HG03575 (cell line): ENCODE measurements at regions not wholly inside any gene's neighbourhood (a gene's known extent, or its start where the extent isn't known, plus 50 kb on each side); places are given as distances from the start of the nearest gene placed in this dataset.

ENCODE experiments used
- ATAC-seq: cut with Tn5 transposase; IDR thresholded peaks from one replicate; pipeline ENCODE4 v1.9.1; 2021; ENCODE audit not compliant: unreplicated experiment, insufficient number of reproducible peaks, low FRiP score; ENCODE audit errors: extremely low read depth

DNA sequence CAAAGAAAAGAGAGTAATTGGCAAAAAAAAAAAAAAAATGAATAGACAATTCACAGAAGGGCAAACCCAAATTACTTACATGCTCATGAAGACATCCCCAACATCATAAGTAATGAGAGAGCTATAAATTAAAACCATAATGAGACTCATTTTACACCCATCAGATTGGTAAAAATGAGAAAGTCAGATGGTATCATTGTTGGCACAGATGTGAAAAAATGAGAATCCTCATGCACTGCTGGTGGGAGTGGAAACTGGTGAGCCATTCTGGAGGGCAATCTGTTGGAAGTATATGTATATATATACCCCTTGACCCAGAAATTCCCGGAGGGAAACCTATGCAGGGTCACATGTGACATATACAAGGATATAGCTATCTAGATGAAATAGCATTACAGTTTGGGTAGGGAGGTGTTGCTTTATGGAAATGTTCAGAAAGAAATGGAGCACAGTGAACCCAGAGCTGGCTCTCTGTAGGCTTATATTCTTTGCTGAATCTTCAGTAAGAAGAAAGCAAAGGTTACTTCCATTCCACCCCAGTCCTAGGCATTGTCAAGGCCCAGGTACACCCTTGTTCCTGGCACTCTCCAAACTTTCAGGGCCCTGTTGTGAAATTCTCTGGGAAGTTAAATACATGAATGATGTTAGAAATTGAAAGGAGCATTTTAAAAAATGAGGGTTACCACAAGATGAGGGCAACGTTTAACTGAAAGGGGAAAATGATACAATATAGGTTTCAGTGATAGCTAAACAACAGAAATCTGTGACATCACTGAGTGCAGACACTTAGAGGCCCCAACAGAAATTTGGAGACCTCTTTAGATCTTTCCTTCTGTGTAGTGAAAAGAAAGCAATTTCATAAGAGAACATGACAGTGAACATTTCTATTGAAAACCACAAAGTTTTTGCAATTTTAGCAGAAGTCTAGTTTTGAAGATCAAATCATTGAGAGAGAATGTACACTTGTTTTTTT, 132.7 kb upstream of the TPRG1 start:
- no peak for ATAC-seq

GRCh38 chr3:189040656-189041335, 131.0 kb upstream of the TPRG1 start:
- ATAC-seq = no peak

- ATAC-seq = peak; percentile 82
These were observed 130.2 kb upstream of the TPRG1 start for GRCh38 chr3:189041482-189042090.

DNA sequence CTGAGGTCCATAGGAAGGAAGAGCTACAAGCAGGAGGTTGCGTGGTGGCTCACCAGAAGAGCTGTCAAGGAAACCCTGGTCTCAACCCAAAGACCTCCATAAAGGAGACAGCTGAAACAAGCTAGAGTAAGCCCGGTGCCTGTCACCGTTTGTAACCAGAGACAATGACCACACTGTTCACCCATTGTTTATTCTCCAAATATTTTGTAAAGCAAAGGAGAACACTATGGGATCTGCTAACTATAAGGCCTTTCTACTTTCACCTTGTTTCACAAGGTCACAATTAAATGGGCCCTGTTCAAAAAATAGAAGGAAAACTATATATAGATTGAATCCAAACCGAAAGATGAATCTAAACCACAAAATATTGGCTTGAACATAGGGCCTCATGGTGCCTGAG, 128.9 kb upstream of the TPRG1 start:
- no peak for ATAC-seq

DNA sequence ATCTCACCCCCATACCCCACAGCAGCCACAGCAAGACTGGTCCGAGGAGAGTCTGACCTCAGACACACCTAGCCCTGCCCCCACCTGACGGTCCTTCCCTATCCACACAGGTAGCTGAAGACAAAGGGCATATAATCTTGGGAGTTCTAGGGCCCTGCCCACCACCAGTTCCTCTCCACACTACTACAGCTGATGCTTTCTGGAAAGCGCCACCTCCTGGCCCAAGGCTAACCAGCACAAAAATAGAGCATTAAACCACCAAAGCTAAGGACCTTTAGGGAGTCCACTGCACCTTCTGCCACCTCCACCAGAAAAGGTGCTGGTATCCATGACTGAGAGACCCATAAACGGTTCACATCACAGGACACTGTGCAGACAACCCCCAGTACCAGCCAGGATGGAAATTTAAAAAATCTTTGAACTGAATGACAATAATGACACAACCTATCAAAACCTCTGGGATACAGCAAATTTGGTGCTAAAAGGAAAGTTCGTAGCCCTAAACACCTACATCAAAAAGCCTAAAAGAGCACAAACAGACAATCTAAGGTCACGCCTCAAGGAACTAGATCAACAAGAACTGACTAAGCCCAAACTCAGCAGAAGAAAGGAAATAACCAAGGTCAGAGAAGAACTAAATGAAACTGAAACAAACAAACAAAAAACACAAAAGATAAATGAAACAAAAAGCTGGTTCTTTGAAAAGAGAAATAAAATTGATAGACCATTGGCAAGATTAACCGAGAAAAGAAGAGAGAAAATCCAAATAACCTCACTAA, 122.1 kb upstream of the TPRG1 start:
- no peak for ATAC-seq

GRCh38 chr3:189053322-189053721, 118.4 kb upstream of the TPRG1 start:
- no peak for ATAC-seq

- ATAC-seq = no peak
These were observed 115.0 kb upstream of the TPRG1 start for GRCh38 chr3:189056646-189057335.

DNA sequence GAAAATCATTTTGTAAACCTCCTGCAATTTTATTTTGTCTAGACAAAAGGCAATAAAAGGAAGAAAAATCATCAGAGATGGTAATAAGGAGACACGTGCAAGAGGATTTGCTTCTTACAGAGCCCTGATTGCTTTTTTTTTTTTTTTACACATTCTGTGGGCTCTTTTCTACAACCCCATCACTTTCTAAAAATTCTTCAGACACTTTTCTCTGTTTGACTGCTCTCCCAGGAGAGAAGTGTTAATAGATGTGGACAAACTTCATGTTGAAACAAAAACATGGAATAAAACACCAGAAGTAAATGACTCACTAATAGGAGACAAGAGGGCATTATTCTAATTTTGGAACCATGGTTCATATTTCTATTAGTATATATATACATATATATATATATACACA, 114.4 kb upstream of the TPRG1 start:
- ATAC-seq = no peak

DNA sequence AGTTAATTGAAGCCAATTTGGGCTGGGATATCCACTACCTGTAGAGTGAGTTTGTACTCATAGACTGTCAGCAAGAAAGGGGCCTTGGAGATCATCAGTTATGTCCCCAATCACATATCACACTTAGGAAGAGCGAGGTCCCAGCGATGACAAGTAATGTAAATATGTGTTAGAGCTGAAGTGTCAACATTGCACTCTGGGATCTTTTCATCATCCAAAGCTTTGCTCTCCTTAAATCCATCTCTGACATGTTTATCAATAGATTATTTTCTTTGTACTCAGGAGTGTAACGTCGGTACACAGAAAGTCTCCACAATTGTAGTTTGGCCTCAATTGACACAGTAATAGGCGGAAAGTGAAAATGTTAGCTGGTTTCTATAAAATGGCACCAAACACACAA, 113.7 kb upstream of the TPRG1 start:
- no peak for ATAC-seq

GRCh38 chr3:189070965-189071364, 100.8 kb upstream of the TPRG1 start:
- ATAC-seq = no peak

DNA sequence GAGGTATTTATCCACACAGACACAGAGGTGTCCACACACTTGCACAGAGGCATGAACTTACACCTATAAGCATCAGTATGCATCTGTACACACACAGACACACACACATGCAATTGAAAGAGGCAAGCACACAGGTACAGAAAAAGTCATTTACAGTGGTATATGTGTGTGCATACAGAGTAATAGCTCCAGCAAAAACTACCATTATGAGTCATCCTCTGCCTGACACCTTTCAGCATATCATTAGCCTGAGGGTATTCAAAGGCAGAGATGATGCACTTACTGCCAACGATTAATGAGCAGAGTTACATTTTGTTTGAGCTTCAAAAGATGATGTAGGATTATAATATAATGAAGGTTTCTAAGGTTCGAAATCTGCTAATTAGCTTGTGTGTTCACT, 100.3 kb upstream of the TPRG1 start:
- ATAC-seq = no peak

GRCh38 chr3:189076449-189076848, 95.3 kb upstream of the TPRG1 start:
- no peak for ATAC-seq

GRCh38 chr3:189080745-189081144, 91.0 kb upstream of the TPRG1 start:
- no peak for ATAC-seq

- no peak for ATAC-seq
These were observed 88.9 kb upstream of the TPRG1 start for GRCh38 chr3:189082666-189083427.

DNA sequence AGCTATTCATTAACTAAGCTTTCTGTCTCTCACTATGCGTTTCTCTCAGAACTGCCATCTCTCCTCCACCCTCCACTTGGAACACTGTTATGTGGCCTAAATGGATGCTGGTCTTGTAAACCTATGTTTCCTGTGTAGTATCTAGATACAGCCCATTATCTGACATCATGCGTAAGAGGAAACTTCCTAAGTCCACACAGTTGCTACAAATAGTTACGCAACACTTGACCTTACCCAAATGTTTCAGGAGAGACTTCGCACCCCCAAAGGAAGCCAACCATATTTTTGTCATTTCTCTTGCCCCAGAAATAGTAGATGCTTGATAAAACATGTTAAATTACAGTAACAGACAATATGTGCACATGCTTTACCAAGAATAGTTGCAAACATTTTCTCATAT, 87.2 kb upstream of the TPRG1 start:
- ATAC-seq = no peak

GRCh38 chr3:189092547-189092946, 79.2 kb upstream of the TPRG1 start:
- ATAC-seq = no peak

DNA sequence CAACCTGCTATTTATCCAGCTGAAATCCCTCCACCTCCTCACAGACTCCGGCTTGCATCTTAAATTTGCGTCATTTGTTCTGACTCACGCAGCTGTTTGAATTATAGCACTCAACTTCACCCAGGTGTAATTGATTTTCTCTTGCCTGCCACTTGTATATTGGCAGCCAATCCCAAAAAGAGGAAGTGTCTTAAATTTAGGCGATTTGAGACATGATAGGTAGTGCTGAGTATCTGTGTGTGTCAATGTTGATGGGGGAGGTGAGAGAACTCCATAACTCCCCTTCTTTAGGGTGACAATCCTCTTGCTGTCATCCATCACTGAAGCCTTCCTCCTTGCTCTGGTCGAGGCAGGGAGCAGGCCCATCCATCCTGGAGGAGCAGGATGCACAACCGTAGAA, 77.2 kb upstream of the TPRG1 start:
- no peak for ATAC-seq

DNA sequence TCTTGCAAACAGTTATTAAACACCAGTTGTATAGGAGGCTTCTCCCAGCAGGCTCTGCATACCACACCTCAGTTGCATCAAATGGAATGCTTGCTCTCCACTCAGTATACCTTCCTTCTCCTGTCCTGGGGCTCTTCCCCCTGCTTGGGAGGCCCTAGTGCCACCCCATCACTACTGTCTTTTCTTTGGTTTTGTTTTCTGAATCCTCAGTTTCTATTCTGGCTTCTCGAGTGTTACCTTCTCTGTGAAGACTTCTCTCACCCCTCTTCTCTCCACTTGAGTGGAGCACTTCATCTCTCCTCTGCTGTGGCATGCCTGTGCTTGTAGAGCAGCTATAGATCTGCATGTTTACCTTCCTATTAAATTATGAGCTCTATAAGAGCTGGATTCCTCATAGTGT, 75.7 kb upstream of the TPRG1 start:
- no peak for ATAC-seq
